Heart left ventricle (tissue), 16 donors: ENCODE measurements at regions not wholly inside any gene's neighbourhood (a gene's known extent, or its start where the extent isn't known, plus 50 kb on each side); places are given as distances from the start of the nearest gene placed in this dataset.

Experiments used
- ATAC-seq, 4 donors: fragments of 200-7000 bp; cut with Tn5 transposase; one replicate each; pipeline ENCODE4 v1.9.1; 2020 to 2022; ENCODE audit warnings: moderate library complexity in 4 of 4, mild to moderate bottlenecking in 3 of 4, moderate number of reproducible peaks in 1 of 4
- DNase-seq, 5 donors: peaks; one replicate each; pipeline ENCODE4 v3.0.0-alpha.2; 2020
- H3K27ac ChIP-seq, 12 donors: fragments of 200-600 bp; sonication (generic) in 4 of 12; one replicate each; pipeline versions ENCODE4 v1.5.0 to v1.8.0; 2016 to 2022; ENCODE audit warnings: mild to moderate bottlenecking in 2 of 12
- H3K27me3 ChIP-seq, 9 donors: fragments of 200-600 bp; sonication (generic) in 2 of 9; one replicate each; pipeline versions ENCODE4 v1.5.1 to v1.8.0; 2016 to 2022; ENCODE audit warnings: mild to moderate bottlenecking in 3 of 9
- H3K36me3 ChIP-seq, 9 donors: fragments of 200-600 bp; sonication (generic) in 2 of 9; one replicate each; pipeline versions ENCODE4 v1.5.0 to v1.8.0; 2018 to 2022; ENCODE audit warnings: mild to moderate bottlenecking in 2 of 9
- H3K4me1 ChIP-seq, 12 donors: fragments of 200-600 bp; sonication (generic) in 4 of 12; one replicate each; pipeline versions ENCODE4 v1.5.0 to v1.8.0; 2016 to 2022; ENCODE audit warnings: mild to moderate bottlenecking in 3 of 12
- H3K4me3 ChIP-seq, 12 donors: fragments of 200-600 bp; sonication (generic) in 4 of 12; one replicate each; pipeline versions ENCODE4 v1.5.0 to v1.8.0; 2017 to 2022; ENCODE audit warnings: mild to moderate bottlenecking in 9 of 12, moderate library complexity in 4 of 12
- H3K9me3 ChIP-seq, 12 donors: fragments of 200-600 bp; sonication (generic) in 4 of 12; one replicate each; pipeline versions ENCODE4 v1.5.0 to v1.8.0; 2016 to 2022; ENCODE audit warnings: mild to moderate bottlenecking in 1 of 12
- CTCF ChIP-seq, 12 donors: fragments of 200-600 bp; sonication (generic) in 4 of 12; IDR thresholded peaks; one replicate each; pipeline versions ENCODE4 v1.5.0 to v1.8.0; 2018 to 2022; ENCODE audit warnings: antibody characterized with exemption in 12 of 12, mild to moderate bottlenecking in 5 of 12
- POLR2A ChIP-seq, 2 donors: fragments of 450-650 bp; IDR thresholded peaks; one replicate each; pipeline ENCODE4 v1.6.1; 2017; ENCODE audit warnings: antibody characterized with exemption in 2 of 2, mild to moderate bottlenecking in 2 of 2, moderate library complexity in 2 of 2
- WGBS, 4 donors: extraction: QIAGEN DNeasy Blood & Tissue Kit in 2 of 4; methylation state at CpG; one replicate each; pipeline versions ENCODE4 v1.1.5 to v1.1.7; 2013 to 2018; 5-methylcytosine and 5-hydroxymethylcytosine counted together
- intact Hi-C, 10 donors: fragments of 100-400 bp; cut with DNase I; formaldehyde crosslinking; loops; one replicate each; pipeline versions ENCODE4 v1.11.1 to v1.14.2; 2022
- donor health status: ischemic (EF 13 %, LVEDD 7.1; RV severe dilation, severe dysfunction).
- donor health status: healthy with polysubstance abuse.
- donor health status: DM: no; HTN: yes; CAD: no.
- donor health status: DM: no; HTN: no; CAD: no.
- donor health status: ischemic (EF 25% LVEDD 6.9; RV normal size, moderate dysfunction).
- donor health status: ischemic (EF 25% LVEDD 5.7; RV mildly dilated, moderate dysfunction).
- donor health status: healthy.
- donor health status: DM: yes; HTN: yes; CAD: no.
- donor health status: ischemic (EF 35%, LVEDD 5.7; RV mildly dilated, moderate dysfunction).
- donor health status: nonischemic (EF 11% LVEDD 7.7; RV severe dilation, severe dysfunction).
- donor health status: DM: yes; HTN: yes; CAD: no.
- donor health status: PGD.
- donor health status: ischemic (EF 29% LVEDD 5.4; RV normal size, mild dysfunction).
- donor health status: nonischemic (EF 23%, LVEDD 6.1; RV moderate dilation, normal function).

DNA sequence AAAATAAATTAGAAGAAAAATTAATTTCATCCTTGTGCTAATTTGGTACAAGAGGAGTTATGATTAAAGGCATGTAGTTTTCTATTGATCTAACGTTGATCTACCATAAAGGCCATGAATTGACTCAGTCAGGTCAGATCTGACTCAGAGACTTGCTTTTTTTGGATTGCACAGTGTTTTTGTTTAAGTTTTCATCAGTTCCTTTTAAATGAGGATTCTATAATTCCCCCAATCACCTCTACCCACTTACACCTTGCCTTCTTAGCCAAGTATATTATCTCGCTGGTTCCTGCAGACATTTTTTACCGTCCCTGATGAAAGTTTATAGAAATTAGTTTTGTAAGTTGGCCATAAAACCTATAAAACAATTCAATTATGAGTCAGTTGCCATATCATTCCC, 132.4 kb upstream of the PALS2 start:
- TF ChIP-seq POLR2A (IDR thresholded peaks at IDR 0.05): no peak
- no peak for TF ChIP-seq CTCF (IDR thresholded peaks at IDR 0.05)
- intact Hi-C loops: no loop called here
- no peak overlapping the region for H3K27ac ChIP-seq
- no peaks in the 10 kb centered on the region for H3K9me3 ChIP-seq
- H3K4me3 ChIP-seq: no peak overlapping the region
- DNase-seq (no peak), ATAC-seq (no peak)
- H3K4me1 ChIP-seq: peaks cover 0 to 17% (median 0%) of the 10 kb centered on the region in 12 donors
- WGBS, 4 donors: 72 to 83% (median 82%) methylated on average over 3 of the region's 3 CpGs
- H3K27me3 ChIP-seq: no peaks in the 10 kb centered on the region
- no peaks in the 10 kb centered on the region for H3K36me3 ChIP-seq

DNA sequence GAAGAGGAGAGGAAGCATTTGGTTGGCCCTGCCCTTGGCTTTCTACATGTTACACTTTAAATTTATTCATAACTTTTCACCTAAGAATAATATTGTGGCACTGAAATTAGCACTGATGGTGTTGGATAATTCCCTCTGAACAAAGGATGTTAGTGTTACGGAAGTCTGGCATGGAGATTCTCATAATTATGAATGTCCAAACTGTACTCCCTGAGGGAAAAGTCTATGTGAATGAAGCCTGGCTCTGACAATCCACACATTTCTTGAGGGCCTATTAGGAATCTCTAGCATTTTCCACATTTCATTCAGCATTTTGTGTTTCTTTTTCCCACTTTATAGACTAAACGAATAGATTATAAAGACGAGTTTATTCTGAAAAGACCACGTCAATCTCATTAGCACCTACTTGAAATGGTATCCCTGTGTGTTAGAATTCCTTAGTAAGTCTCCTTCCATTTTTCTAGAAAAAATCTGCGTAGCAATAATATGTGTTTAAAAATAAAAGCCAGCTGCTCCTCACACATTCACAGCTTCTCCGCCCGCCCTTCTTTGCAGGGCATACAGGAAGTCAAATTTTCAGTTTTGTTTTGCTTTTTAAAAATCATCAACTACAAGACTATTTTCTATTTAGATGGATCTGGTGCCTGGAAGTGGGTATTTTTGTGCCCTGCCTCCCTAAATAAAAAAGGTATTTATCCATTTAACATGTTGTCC, 131.8 kb upstream of the PALS2 start:
- Histone ChIP-seq H3K4me3 (no peak overlapping the region), H3K27ac (no peak overlapping the region), H3K27me3 (no peaks in the 10 kb centered on the region), H3K36me3 (no peaks in the 10 kb centered on the region), H3K9me3 (no peaks in the 10 kb centered on the region), H3K4me1 (peaks cover 0 to 17% (median 0%) of the 10 kb centered on the region in 12 donors)
- TF ChIP-seq POLR2A (IDR thresholded peaks at IDR 0.05): no peak
- TF ChIP-seq CTCF (IDR thresholded peaks at IDR 0.05): no peak
- 70 to 81% (median 75%) methylated on average over 7 of the region's 7 CpGs for WGBS, 4 donors
- intact Hi-C loops: no loop called here
- ATAC-seq (no peak), DNase-seq (no peak)

- Histone ChIP-seq H3K27ac (no peak overlapping the region), H3K4me1 (peaks cover 0 to 17% (median 0%) of the 10 kb centered on the region in 12 donors), H3K27me3 (no peaks in the 10 kb centered on the region), H3K36me3 (no peaks in the 10 kb centered on the region), H3K4me3 (no peak overlapping the region), H3K9me3 (no peaks in the 10 kb centered on the region)
- 57 to 78% (median 70%) methylated on average over 4 of the region's 4 CpGs for WGBS, 4 donors
- TF ChIP-seq POLR2A (IDR thresholded peaks at IDR 0.05): no peak
- no peak for TF ChIP-seq CTCF (IDR thresholded peaks at IDR 0.05)
- ATAC-seq (no peak), DNase-seq (no peak)
- intact Hi-C loops: no loop called here
These were observed 131.0 kb upstream of the PALS2 start for GRCh38 chr7:24442170-24442777.

- Histone ChIP-seq H3K36me3 (no peaks in the 10 kb centered on the region), H3K4me3 (no peak overlapping the region), H3K4me1 (peaks cover 0 to 17% (median 0%) of the 10 kb centered on the region in 12 donors), H3K27me3 (no peaks in the 10 kb centered on the region), H3K27ac (no peak overlapping the region), H3K9me3 (no peaks in the 10 kb centered on the region)
- intact Hi-C loops: no loop called here
- 63 to 68% (median 66%) methylated on average over 11 of the region's 11 CpGs for WGBS, 4 donors
- DNase-seq: no peak
- no peak for TF ChIP-seq CTCF (IDR thresholded peaks at IDR 0.05)
- no peak for TF ChIP-seq POLR2A (IDR thresholded peaks at IDR 0.05)
- no peak for ATAC-seq
These were observed 128.4 kb upstream of the PALS2 start for GRCh38 chr7:24444666-24445440.
